GM23338 (cell line): ENCODE measurements at regions not wholly inside any gene's neighbourhood (a gene's known extent, or its start where the extent isn't known, plus 50 kb on each side); places are given as distances from the start of the nearest gene placed in this dataset.

ENCODE experiments used
- ETS1 ChIP-seq: IDR thresholded peaks from 2 replicates; pipeline ENCODE4 v1.6.1; 2016; ENCODE audit warnings: antibody characterized with exemption
- EZH2 ChIP-seq: fragments of 200-600 bp; sonication (generic); IDR thresholded peaks from one replicate; pipeline ENCODE4 v1.8.0; 2017; ENCODE audit warnings: antibody characterized with exemption, mild to moderate bottlenecking, low read depth; ENCODE audit not compliant: unreplicated experiment
- JUNB ChIP-seq: IDR thresholded peaks from one replicate; pipeline ENCODE4 v1.6.1; 2016; ENCODE audit warnings: antibody characterized with exemption; ENCODE audit not compliant: unreplicated experiment
- NANOG ChIP-seq: IDR thresholded peaks from 2 replicates; pipeline ENCODE4 v1.6.1; 2016; ENCODE audit warnings: antibody characterized with exemption, borderline replicate concordance
- POLR2AphosphoS5 ChIP-seq: IDR thresholded peaks from 2 replicates; pipeline ENCODE4 v1.6.1; 2016; ENCODE audit warnings: antibody characterized with exemption, low read depth
- REST ChIP-seq: IDR thresholded peaks from one replicate; pipeline ENCODE4 v1.6.1; 2018; ENCODE audit warnings: antibody characterized with exemption; ENCODE audit not compliant: unreplicated experiment
- ZNF114 ChIP-seq: fragments of 250-450 bp; sonication (Bioruptor Pico); IDR thresholded peaks from 2 replicates; pipeline ENCODE4 v1.5.0; 2020; ENCODE audit warnings: mild to moderate bottlenecking, moderate library complexity
- ZNF462 ChIP-seq: fragments of 250-450 bp; sonication (Bioruptor Pico); IDR thresholded peaks from 2 replicates; pipeline ENCODE4 v1.5.0; 2020; ENCODE audit warnings: mild to moderate bottlenecking, moderate library complexity

- no peak for TF ChIP-seq ZNF462 (CRISPR knock-in tag)
- no peak for TF ChIP-seq ZNF114 (CRISPR knock-in tag)
- TF ChIP-seq EZH2, result no peak
- TF ChIP-seq POLR2AphosphoS5, result no peak
- TF ChIP-seq JUNB, result no peak
- TF ChIP-seq ETS1, result no peak
- TF ChIP-seq NANOG, result no peak
- TF ChIP-seq REST, result no peak
Observed at GRCh38 chr18:71682591-71682990, 861.6 kb downstream of the CBLN2 start (continued).
